ENCODE measurements at regions not wholly inside any gene's neighbourhood (a gene's known extent, or its start where the extent isn't known, plus 50 kb on each side); places are given as distances from the start of the nearest gene placed in this dataset.
"Not testable (repeated sequence)": the region's sequence is repeated elsewhere in the genome, so short reads cannot be mapped to it uniquely, and the experiment has no call there.

DNA sequence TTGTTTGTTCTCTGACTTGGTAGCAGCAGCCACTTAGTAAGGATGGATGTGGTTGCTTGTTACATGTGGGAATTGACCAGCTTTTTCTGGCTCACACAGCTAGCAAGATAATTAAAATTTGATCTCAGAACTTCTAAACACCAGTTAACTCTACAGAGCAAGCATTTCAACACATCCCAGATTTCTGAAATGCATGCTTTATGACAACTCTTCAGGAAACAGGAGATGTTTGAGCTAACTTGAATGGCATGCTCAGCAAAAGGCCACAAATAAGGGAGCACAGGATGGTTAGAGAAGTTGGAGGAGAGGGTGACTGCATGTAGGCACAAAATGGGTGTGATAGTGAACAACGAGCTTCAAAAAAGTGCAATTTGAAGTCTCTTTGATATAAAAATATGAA is 167.1 kb upstream of the SPRY2 start:
- no peak for DNase-seq

DNA sequence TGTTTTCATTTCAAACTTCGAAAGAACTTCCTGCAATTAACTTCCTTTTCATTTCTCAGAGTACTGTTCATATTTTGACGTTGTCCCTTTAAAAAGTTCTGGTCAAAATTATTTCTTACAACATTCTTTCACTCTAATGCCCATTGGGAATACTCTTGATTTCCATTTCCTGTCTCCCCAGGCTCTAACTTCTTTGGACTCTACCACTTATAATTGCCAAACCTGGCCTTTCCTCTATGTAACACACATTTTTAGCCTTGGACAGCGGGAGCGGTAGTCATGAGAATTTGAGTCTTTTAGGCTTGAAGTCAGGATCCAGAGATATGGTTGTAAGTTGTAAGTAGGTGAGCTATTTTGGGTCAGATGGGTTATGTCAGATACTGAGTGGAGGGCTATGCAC is 163.5 kb upstream of the SPRY2 start:
- no peak for DNase-seq

GRCh38 chr13:80502359-80502758 is 161.4 kb upstream of the SPRY2 start:
- DNase-seq = no peak

- no peak for DNase-seq
These were observed 160.6 kb upstream of the SPRY2 start for GRCh38 chr13:80501556-80501955.

- DNase-seq = no peak
These were observed 158.8 kb upstream of the SPRY2 start for GRCh38 chr13:80499536-80500290.

- no peak for DNase-seq
These were observed 157.5 kb upstream of the SPRY2 start for GRCh38 chr13:80498433-80498832.

DNA sequence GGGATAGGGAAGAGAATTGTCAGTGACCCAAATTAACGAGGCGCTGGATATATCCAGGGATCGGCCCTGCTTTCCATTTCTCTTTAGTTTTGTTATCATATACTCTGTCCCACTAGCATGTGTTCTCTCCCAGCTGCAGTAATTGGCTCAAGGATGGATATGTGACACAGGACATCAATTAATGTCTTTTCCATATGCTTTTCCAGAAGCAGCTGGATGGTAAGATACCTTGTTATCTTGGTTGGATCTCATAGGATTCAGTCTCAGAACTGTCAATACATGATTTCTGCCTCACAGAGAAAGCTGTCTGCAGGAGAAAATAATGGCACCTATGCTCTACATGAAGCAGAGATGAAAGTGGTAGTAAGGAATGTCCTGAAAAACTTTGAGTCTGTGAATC is 157.1 kb upstream of the SPRY2 start:
- no peak for DNase-seq

- no peak for DNase-seq
These were observed 156.5 kb upstream of the SPRY2 start for GRCh38 chr13:80497439-80497838.

- no peak for DNase-seq
These were observed 155.9 kb upstream of the SPRY2 start for GRCh38 chr13:80496721-80497397.

DNA sequence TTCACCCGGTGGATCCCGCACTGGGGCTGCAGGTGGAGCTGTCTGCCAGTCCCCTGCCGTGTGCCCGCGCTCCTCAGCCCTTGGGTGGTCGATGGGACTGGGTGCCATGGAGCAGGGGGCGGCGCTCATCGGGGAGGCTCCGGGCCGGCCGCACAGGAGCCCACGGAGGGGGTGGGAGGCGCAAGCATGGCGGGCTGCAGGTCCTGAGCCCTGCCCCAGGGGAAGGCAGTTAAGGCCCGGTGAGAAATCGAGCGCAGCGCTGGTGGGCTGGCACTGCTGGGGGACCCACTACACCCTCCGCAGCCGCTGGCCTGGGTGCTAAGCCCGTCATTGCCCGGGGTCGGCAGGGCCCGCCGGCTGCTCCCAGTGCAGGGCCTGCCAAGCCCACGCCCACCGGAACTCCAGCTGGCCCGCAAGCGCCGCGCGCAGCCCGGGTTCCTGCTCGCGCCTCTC is 149.6 kb upstream of the SPRY2 start:
- not testable (repeated sequence) for DNase-seq

GRCh38 chr13:80486402-80486801 is 145.5 kb upstream of the SPRY2 start:
- peak; percentile 60 for DNase-seq

DNA sequence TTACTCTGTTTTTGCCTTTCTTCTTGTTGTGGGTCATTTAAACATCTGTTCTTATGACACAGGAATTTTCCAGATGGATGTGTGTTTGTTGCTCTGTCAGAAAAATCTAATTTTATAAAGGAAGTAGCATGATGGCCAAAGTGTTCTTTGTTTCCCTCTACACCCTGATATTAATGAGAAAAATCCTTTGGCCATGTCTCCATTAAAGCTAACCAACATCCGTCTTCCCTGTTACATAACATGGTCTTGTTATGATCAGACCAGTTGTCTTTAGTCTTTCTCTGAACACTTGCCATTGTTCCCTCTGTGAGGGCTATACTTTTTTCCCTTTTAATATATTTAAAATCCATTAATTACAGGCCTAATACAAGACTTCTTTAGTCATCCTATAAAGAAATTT is 142.2 kb upstream of the SPRY2 start:
- DNase-seq = no peak

GRCh38 chr13:80481588-80481987 is 140.7 kb upstream of the SPRY2 start:
- no peak for DNase-seq

- no peak for DNase-seq
These were observed 136.9 kb upstream of the SPRY2 start for GRCh38 chr13:80477661-80478443.

DNA sequence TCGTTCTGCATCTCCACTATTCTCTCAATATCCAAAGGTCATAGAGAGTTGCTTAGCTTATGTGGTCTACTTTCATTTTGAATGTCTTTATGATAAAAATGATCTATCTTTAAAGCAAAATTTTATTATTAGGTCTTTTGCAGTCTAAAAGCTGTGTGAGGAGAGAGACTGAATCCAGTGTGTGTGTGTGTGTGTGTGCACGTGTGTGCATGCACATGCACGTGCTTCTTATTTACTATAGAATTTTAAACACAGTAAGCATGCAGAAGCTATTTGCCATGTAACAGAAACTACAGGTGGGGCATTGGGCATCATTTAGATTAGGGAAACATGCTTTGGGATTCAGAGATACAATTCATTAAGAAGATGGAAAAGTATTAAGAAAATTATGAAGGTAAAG is 136.0 kb upstream of the SPRY2 start:
- DNase-seq = no peak

- no peak for DNase-seq
These were observed 134.8 kb upstream of the SPRY2 start for GRCh38 chr13:80475718-80476117.

GRCh38 chr13:80473695-80474094 is 132.8 kb upstream of the SPRY2 start:
- no peak for DNase-seq

GRCh38 chr13:80469853-80470381 is 129.0 kb upstream of the SPRY2 start:
- DNase-seq = no peak

GRCh38 chr13:80469105-80469852 is 128.4 kb upstream of the SPRY2 start:
- no peak for DNase-seq

- DNase-seq = no peak
These were observed 124.4 kb upstream of the SPRY2 start for GRCh38 chr13:80465321-80465720.

- no peak for DNase-seq
These were observed 122.9 kb upstream of the SPRY2 start for GRCh38 chr13:80463673-80464352.

- no peak for DNase-seq
These were observed 121.6 kb upstream of the SPRY2 start for GRCh38 chr13:80462567-80462966.

Data from OCI-M1 (cell line).